Esophagus muscularis mucosa (tissue), 4 donors: ENCODE measurements at regions not wholly inside any gene's neighbourhood (a gene's known extent, or its start where the extent isn't known, plus 50 kb on each side); places are given as distances from the start of the nearest gene placed in this dataset.

Experiments used
- EP300 ChIP-seq: sonication (generic); formaldehyde crosslinking; IDR thresholded peaks from one replicate; pipeline ENCODE4 v1.6.1; 2017; ENCODE audit warnings: antibody characterized with exemption
- POLR2A ChIP-seq: fragments of 450-650 bp; IDR thresholded peaks from one replicate; pipeline ENCODE4 v1.6.1; 2017; ENCODE audit warnings: antibody characterized with exemption, moderate library complexity, mild to moderate bottlenecking, low read depth
- POLR2AphosphoS5 ChIP-seq, 2 donors: sonication (generic); formaldehyde crosslinking; IDR thresholded peaks; one replicate each; pipeline ENCODE4 v1.6.1; 2017; ENCODE audit warnings: antibody characterized with exemption in 2 of 2
- TF ChIP-seq, protein P1 (sequence below), 3 experiments: fragments of 200-600 bp in 2 of 3; fragments of 450-650 bp in 1 of 3; sonication (generic) in 2 of 3; IDR thresholded peaks; one replicate each; pipeline ENCODE4 v1.5.1; 2017 to 2019; ENCODE audit warnings: antibody characterized with exemption in 3 of 3, mild to moderate bottlenecking in 2 of 3, moderate library complexity in 1 of 3

DNA sequence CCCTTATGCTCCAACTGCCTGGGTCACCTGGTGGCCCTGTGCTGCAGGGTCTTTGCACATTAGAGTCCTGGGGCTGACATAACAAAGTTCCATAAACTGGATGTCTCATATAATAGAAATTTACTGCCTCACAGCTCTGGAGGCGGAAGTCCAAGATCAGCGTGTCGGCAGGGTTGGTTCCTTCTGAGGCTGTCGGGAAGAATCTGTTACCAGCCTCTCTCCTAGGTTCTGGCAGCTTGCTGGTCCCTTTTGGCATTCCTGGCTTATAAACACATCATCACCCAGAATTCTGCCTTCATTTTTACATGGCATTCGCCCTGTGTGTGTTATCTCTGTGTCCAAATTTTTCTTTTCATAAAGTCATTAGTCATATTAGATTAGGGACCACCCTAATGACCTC is 170.5 kb downstream of the NDUFA10 start:
- TF ChIP-seq, protein P1, sequence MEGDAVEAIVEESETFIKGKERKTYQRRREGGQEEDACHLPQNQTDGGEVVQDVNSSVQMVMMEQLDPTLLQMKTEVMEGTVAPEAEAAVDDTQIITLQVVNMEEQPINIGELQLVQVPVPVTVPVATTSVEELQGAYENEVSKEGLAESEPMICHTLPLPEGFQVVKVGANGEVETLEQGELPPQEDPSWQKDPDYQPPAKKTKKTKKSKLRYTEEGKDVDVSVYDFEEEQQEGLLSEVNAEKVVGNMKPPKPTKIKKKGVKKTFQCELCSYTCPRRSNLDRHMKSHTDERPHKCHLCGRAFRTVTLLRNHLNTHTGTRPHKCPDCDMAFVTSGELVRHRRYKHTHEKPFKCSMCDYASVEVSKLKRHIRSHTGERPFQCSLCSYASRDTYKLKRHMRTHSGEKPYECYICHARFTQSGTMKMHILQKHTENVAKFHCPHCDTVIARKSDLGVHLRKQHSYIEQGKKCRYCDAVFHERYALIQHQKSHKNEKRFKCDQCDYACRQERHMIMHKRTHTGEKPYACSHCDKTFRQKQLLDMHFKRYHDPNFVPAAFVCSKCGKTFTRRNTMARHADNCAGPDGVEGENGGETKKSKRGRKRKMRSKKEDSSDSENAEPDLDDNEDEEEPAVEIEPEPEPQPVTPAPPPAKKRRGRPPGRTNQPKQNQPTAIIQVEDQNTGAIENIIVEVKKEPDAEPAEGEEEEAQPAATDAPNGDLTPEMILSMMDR (IDR thresholded peaks at IDR 0.05): no peak
- TF ChIP-seq POLR2A (no peak), POLR2AphosphoS5 (IDR thresholded peaks at IDR 0.05) (no peak), EP300 (no peak)
